Cardiac fibroblast (primary cell): ENCODE measurements at regions not wholly inside any gene's neighbourhood (a gene's known extent, or its start where the extent isn't known, plus 50 kb on each side); places are given as distances from the start of the nearest gene placed in this dataset.

Experiments
- DNase-seq, 2 donors: peaks; one replicate each; pipeline versions ENCODE4 v3.0.0 to v3.0.0-alpha.2; 2010; ENCODE audit warnings: low read depth in 2 of 2
- H3K4me3 ChIP-seq, 2 donors: replicated peaks in 1 of 2; 1 replicate in 1 of 2; 2 replicates in 1 of 2; pipeline ENCODE4 v1.5.1; 2011; ENCODE audit warnings: low read depth in 2 of 2, low read length in 2 of 2, mild to moderate bottlenecking in 2 of 2, moderate library complexity in 1 of 2
- TF ChIP-seq, protein P1 (sequence below): IDR thresholded peaks from one replicate; pipeline ENCODE4 v1.5.1; 2011; ENCODE audit warnings: low read depth, mild to moderate bottlenecking, low read length, inconsistent platforms

DNA sequence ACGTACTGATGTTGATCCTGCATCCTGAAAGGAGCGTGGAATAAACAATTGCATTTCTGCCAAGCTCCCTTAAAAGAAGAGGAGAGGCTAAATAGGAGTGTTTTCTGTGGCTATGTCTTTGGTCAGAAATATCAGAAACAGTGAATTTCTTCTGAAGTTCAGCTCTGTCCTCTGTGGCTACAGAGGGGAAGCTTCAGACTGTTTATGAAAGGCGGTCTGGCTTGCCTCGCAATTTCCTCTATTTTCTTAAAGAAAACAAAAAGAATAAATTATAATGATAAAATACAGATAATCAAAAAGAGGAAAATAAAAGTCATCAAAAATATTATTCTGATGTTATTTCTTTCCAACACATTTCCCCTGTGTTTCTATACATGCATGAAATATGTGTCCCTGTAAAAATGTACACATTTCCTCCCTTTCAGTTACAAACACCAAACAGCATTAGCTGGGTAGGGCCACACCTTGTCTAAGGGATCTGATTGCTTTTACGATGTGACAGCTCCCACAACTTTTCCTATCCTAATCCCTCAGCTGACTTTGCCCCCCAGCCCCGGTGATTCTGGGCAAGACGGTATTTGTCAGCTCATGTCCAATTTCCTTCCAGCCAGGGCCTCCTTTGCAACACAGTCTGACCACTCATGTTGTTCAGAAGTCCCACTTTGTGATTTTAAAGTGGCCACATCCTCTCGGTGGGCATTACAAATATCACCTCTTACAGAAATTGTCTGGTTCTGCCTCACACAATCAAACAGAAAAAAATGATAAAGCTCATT lies 439.0 kb downstream of the HS3ST3B1 start:
- TF ChIP-seq, protein P1, sequence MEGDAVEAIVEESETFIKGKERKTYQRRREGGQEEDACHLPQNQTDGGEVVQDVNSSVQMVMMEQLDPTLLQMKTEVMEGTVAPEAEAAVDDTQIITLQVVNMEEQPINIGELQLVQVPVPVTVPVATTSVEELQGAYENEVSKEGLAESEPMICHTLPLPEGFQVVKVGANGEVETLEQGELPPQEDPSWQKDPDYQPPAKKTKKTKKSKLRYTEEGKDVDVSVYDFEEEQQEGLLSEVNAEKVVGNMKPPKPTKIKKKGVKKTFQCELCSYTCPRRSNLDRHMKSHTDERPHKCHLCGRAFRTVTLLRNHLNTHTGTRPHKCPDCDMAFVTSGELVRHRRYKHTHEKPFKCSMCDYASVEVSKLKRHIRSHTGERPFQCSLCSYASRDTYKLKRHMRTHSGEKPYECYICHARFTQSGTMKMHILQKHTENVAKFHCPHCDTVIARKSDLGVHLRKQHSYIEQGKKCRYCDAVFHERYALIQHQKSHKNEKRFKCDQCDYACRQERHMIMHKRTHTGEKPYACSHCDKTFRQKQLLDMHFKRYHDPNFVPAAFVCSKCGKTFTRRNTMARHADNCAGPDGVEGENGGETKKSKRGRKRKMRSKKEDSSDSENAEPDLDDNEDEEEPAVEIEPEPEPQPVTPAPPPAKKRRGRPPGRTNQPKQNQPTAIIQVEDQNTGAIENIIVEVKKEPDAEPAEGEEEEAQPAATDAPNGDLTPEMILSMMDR, result no peak
- no peak overlapping the region for H3K4me3 ChIP-seq
- no peak for DNase-seq

DNA sequence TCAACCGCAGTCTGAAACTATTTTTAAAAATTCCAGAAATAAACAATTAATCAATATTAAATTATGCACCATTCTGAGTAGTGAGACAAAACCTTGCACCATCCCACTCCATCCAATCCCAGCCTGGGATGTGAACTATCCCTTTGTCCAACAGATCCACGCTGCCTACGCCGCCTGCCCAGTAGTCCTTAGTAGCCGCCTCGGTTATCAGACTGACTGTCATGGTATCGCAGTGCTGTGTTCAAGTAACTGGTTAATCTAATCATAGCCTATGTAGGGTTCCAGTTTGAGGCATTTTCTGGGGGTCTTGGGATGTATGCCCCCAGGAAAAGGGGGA lies 437.7 kb downstream of the HS3ST3B1 start:
- no peak for DNase-seq
- H3K4me3 ChIP-seq, result no peak overlapping the region
- TF ChIP-seq, protein P1, result no peak

DNA sequence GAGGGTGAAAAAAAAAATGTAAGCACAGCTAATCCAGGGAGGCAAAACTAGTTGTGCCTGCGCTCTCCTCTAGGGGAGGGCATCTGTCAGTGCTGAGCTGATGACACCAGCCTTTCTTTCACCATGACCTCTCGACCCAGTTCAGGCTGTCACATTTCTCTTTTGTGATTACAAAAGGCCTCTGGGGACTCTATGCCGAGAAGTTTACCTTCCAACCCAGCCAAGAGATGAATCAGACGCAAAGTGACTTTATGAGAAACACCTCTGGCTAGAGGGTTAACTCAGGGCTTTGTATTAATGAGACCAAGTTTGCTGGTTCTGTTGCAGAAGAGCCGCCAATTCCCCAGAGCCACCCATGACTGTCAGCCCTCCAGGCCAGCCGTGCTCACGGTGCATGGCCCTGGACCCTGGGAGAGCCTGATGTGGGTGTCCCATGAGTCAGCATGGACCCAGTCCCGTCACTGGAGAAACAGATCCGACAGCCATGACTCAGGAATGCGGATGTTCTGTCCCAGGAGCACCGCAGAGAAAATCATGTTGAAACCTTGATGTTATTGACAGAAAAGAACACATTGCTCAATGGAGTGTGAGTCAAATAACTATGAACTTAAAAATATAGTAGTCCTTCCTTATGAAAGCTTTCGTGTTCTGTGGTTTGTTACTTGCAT lies 437.2 kb downstream of the HS3ST3B1 start:
- H3K4me3 ChIP-seq, result no peak overlapping the region
- peak; percentile 96 to 99 for DNase-seq
- TF ChIP-seq, protein P1, result peak; percentile 59

DNA sequence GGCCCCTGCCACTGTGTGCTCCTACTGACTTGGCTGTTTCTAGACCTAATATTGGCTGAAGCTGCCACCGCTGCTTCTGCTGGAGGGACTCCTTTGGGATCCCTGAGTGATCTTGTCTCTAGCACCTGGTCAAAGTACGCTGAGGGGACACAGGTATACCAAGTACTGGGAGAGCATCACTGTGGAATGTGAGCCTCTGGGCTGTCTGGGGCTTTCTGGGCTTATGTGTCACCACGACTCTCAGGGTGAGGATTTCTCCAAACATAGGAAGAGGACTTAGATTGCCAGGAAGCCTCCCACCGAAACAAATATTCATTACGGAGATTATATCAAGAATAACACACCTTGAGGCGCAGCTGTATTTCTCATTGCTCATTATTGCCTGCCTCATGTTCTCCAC lies 435.8 kb downstream of the HS3ST3B1 start:
- H3K4me3 ChIP-seq, result no peak overlapping the region
- TF ChIP-seq, protein P1, result no peak
- DNase-seq, result no peak

DNA sequence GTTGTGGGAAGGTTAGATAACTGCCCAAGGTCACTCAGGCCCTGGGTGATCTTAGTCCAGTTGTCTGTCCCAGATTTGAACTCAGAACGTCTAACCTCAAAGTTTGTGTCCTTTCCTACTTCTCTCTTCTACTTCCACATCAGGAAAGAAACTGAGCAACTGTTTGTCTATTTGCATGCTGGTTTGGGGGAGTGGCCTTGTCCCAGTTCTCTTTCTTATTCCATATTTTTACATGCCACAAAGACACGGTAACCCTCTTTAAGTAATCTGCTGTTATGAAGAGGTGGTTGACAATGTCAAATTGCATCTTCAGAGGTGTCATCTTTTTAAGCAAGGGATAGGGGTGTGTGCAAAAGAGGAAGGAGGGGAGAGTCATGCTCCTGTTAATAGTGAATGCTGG lies 432.5 kb downstream of the HS3ST3B1 start:
- TF ChIP-seq, protein P1, result no peak
- H3K4me3 ChIP-seq, result no peak overlapping the region
- no peak for DNase-seq

DNA sequence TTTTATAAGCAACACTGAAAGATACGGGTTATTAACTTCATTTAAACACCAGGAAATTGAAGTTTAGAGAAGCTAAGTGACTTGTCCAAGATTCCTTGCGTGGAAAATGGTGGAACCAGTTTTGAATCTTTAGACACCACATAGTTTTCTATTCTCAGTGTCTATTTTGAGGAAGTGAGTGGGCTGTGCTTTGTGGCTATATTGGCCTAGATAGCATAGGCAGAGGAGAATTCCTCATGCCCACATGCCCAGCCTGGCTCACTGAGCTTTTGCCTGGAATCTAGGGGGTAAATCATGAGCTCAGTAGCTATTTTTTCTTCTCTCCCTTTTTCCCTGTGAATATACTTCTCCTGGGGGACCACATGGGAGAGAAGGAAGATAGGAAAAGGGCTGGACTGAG lies 431.3 kb downstream of the HS3ST3B1 start:
- DNase-seq, result no peak
- TF ChIP-seq, protein P1, result no peak
- H3K4me3 ChIP-seq, result no peak overlapping the region
